Mucosa of descending colon (tissue), 3 donors: ENCODE measurements at regions not wholly inside any gene's neighbourhood (a gene's known extent, or its start where the extent isn't known, plus 50 kb on each side); places are given as distances from the start of the nearest gene placed in this dataset.

Experiments used
- ATAC-seq: fragments of 200-7000 bp; cut with Tn5 transposase; one replicate; pipeline ENCODE4 v1.9.1; 2020; ENCODE audit warnings: mild to moderate bottlenecking, moderate library complexity
- DNase-seq, 3 donors: peaks; one replicate each; pipeline ENCODE4 v3.0.0-alpha.2; 2020
- H3K36me3 ChIP-seq: fragments of 200-600 bp; one replicate; pipeline ENCODE4 v1.8.0; 2021; ENCODE audit warnings: low read depth, mild to moderate bottlenecking
- H3K4me1 ChIP-seq: fragments of 200-600 bp; one replicate; pipeline ENCODE4 v1.8.0; 2021; ENCODE audit warnings: low read depth, mild to moderate bottlenecking
- H3K4me3 ChIP-seq: fragments of 200-600 bp; one replicate; pipeline ENCODE4 v1.8.0; 2021; ENCODE audit warnings: mild to moderate bottlenecking
- H3K9me3 ChIP-seq: fragments of 200-600 bp; one replicate; pipeline ENCODE4 v1.8.0; 2021; ENCODE audit warnings: mild to moderate bottlenecking
- intact Hi-C, 2 donors: fragments of 100-400 bp; cut with DNase I in 1 of 2; cut with micrococcal nuclease in 1 of 2; formaldehyde crosslinking; loops; one replicate each; pipeline versions ENCODE4 v1.11.0 to v1.11.1; 2022; cut with DNase I, micrococcal nuclease
- TF ChIP-seq, protein P1 (sequence below): fragments of 200-600 bp; IDR thresholded peaks from one replicate; pipeline ENCODE4 v1.8.0; 2022; ENCODE audit warnings: antibody characterized with exemption, mild to moderate bottlenecking
- donor health status: DM: no; HTN: no; CAD: no; lungs with moderate emphysema.
- donor health status: DM: no; HTN: no; CAD: no.
- donor health status: DM: no; HTN: yes; CAD: no.

DNA sequence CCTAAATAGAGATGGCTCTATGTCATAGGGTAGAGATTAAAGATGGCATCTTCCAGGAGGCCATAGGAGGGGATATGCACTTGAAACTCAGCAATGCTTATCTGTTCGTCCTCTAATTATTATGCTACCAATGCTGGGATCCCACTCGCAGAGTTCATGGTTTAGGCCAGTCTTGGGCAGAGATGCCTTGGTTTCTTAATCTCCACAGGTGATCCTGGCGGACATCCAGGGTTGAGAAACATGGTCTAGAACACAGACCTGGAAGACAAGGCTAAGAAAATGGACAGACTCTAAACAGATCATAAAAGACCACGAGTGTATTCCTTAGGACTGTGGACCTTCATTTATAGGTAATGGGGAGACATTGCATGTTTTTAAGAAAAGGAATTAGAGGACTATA is 70.0 kb upstream of the IRS2 start:
- TF ChIP-seq, protein P1, sequence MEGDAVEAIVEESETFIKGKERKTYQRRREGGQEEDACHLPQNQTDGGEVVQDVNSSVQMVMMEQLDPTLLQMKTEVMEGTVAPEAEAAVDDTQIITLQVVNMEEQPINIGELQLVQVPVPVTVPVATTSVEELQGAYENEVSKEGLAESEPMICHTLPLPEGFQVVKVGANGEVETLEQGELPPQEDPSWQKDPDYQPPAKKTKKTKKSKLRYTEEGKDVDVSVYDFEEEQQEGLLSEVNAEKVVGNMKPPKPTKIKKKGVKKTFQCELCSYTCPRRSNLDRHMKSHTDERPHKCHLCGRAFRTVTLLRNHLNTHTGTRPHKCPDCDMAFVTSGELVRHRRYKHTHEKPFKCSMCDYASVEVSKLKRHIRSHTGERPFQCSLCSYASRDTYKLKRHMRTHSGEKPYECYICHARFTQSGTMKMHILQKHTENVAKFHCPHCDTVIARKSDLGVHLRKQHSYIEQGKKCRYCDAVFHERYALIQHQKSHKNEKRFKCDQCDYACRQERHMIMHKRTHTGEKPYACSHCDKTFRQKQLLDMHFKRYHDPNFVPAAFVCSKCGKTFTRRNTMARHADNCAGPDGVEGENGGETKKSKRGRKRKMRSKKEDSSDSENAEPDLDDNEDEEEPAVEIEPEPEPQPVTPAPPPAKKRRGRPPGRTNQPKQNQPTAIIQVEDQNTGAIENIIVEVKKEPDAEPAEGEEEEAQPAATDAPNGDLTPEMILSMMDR = no peak
- intact Hi-C loops = no loop called here

DNA sequence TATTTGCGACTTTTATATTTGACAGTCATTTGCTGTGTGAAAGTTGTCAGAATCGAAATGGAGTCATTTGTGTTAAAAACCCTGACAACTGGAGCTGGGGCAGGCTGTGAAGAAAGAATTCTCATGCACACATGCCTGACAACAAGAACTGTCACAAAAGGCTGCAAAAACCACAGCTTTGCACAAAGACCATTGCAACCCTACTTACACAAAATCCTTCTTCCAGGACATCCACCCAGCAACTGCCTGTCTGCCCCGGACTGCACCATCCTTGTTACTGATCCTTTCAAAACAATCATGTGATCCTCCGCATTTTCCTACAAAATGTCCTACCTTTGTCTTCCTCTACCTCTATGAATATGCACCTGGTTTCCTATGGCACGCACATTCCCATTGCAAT is 66.8 kb upstream of the IRS2 start:
- TF ChIP-seq, protein P1 = no peak
- intact Hi-C loops = no loop called here
- no peak for ATAC-seq

More for the DNA sequence above, 70.0 kb upstream of the IRS2 start:
- Histone ChIP-seq H3K9me3 (no peaks in the 10 kb centered on the region), H3K4me1 (no peaks in the 10 kb centered on the region), H3K4me3 (no peak overlapping the region), H3K36me3 (no peaks in the 10 kb centered on the region)
- no peak for ATAC-seq
- no peak for DNase-seq

DNA sequence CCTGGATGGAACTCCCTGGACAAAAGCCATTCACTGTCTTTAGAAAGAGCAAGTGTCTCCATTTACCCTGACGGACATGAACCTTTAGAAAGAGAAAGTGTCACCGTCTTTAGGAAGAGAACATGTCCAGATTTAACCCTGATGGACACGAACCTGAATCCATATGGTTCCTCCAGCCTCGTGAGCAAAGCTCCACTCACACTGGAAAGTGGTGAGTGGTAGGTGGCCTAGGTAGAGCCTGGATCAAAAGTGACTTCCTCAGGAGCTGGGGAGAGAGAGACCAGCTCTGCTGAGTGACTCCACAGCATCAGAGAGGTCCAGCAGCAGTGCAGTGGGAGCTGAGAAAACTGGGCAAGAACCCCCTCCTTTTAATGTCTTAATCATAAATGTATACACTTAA is 59.8 kb upstream of the IRS2 start:
- TF ChIP-seq, protein P1 = no peak
- H3K4me3 ChIP-seq = no peak overlapping the region
- intact Hi-C loops = no loop called here
- H3K4me1 ChIP-seq = no peaks in the 10 kb centered on the region
- H3K36me3 ChIP-seq = no peaks in the 10 kb centered on the region
- DNase-seq = no peak
- no peak for ATAC-seq
- H3K9me3 ChIP-seq = no peaks in the 10 kb centered on the region

More for the DNA sequence above, 66.8 kb upstream of the IRS2 start:
- H3K4me1 ChIP-seq = no peaks in the 10 kb centered on the region
- no peak overlapping the region for H3K4me3 ChIP-seq
- H3K36me3 ChIP-seq = no peaks in the 10 kb centered on the region
- DNase-seq = no peak
- no peaks in the 10 kb centered on the region for H3K9me3 ChIP-seq

DNA sequence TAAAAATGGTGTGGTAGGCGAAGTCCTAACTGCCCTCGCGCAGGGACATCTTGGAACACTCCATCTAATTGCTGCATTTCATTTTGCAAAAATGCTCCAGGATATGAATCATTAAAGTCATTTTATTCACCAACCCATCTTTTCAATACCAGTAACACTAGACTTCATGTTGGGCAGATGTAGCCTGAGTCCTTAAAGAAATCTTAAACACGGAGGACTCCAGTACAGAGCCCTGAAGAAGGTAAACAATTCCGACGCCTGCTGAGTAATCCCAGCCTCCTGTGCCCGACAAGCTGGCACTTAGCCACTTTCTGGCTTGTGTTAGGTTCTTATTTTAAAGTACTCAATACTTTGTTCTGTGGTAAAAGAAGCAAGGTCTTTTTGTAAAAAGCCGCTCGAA is 58.0 kb upstream of the IRS2 start:
- TF ChIP-seq, protein P1 = no peak
- no peak for DNase-seq
- H3K4me3 ChIP-seq = no peak overlapping the region
- H3K36me3 ChIP-seq = no peaks in the 10 kb centered on the region
- no peaks in the 10 kb centered on the region for H3K9me3 ChIP-seq
- no peaks in the 10 kb centered on the region for H3K4me1 ChIP-seq
- intact Hi-C loops = no loop called here
- ATAC-seq = no peak

DNA sequence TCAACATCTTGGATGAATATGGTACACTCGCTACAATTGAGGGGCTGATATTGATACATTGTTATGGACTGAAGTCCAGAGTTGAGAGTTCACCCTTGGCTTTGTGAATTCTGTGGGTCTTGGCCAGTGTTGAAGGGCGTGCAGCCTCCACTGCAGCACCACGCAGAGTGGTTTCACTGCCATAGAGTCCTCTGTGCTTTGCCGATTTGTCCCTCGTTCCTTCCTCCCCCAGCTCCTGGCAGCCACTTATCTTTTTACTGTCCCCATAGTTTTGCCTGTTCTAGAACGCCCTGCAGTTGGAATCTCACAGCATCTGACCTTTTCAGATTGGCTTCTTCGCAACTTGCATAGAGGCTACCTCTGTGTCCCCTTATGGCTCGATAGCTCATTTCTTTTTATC is 57.3 kb upstream of the IRS2 start:
- Histone ChIP-seq H3K4me3 (no peak overlapping the region), H3K36me3 (no peaks in the 10 kb centered on the region), H3K4me1 (no peaks in the 10 kb centered on the region), H3K9me3 (no peaks in the 10 kb centered on the region)
- TF ChIP-seq, protein P1 = no peak
- DNase-seq (no peak), ATAC-seq (no peak)
- intact Hi-C loops = no loop called here

DNA sequence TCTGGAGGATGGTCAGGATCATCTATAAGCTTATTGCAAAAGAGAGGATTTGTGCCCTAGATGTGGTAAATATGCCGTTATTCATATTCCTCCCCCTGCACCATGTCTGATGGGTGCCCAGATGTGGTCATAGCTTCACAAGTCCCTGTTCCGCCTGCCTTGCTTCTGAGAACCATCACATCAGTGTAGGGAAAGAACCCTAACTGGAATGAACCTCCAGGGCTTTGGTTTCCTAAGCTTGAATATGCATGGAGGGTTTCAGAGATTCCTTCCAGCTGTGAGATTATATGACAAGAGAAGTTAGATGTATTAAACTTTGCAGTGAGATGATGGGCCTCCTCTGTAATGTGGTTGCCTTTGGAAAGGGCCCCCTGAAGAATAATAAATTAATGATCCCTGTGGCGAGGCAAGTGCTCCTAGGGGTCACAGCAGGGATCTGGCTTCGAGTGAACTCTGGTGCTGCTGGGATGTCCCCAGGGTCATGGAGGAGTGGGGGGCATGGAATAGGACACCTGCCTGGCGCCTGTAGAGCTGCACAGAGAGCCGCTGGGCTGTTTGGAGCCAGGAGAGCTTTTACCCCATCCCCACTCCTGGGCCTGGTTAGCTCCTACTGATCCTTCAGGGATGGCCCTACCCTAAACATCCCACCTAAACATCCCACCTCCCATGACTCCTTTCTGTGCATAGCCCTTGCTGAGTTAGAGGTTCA is 56.0 kb upstream of the IRS2 start:
- Histone ChIP-seq H3K36me3 (no peaks in the 10 kb centered on the region), H3K4me1 (no peaks in the 10 kb centered on the region), H3K9me3 (no peaks in the 10 kb centered on the region), H3K4me3 (no peak overlapping the region)
- TF ChIP-seq, protein P1 = no peak
- no peak for ATAC-seq
- no peak for DNase-seq
- intact Hi-C loops = no loop called here
